ENCODE measurements at regions not wholly inside any gene's neighbourhood (a gene's known extent, or its start where the extent isn't known, plus 50 kb on each side); places are given as distances from the start of the nearest gene placed in this dataset.

DNA sequence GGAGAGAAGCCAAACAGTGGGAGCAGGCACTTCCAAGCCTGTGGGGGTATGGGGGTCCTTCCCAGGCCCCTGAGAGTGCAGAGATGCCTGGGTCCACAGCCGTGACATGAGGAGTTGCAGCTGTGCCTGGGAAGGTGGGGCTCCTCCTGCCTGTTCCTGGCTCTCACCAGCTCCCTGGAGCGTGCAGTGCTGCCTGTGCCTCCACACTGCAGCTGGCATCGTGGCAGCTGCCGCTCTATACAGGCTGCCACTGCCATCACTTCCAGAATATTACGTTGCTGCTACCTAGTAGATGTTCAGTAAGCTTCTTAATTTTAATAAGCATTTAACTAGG lies 223.7 kb downstream of the KCNC2 start:
- Histone ChIP-seq H3K9me3 (ENCODE audit: insufficient read depth, low read length, severe bottlenecking) (no peaks in the 10 kb centered on the region), H3K4me3 (ENCODE audit: low read depth in 1 of 2, low read length in 2 of 2) (no peak overlapping the region), H3K27me3 (ENCODE audit: insufficient read depth, low read length, poor library complexity) (no peaks in the 10 kb centered on the region), H3K79me2 (ENCODE audit: insufficient read depth, low read length) (no peaks in the 10 kb centered on the region), H3K36me3 (ENCODE audit: insufficient read depth, low read length) (no peaks in the 10 kb centered on the region), H4K20me1 (ENCODE audit: insufficient read depth, low read length) (no peaks in the 10 kb centered on the region), H3K4me2 (ENCODE audit: insufficient read depth, low read length) (no peak overlapping the region), H3K27ac (ENCODE audit: low read length) (no peak overlapping the region), H2AFZ (ENCODE audit: low read depth, low read length) (no peak overlapping the region), H3K4me1 (ENCODE audit: insufficient read depth, low read length) (no peaks in the 10 kb centered on the region), H3K9ac (ENCODE audit: low read depth, low read length) (no peak overlapping the region)
- TF ChIP-seq, protein P1, sequence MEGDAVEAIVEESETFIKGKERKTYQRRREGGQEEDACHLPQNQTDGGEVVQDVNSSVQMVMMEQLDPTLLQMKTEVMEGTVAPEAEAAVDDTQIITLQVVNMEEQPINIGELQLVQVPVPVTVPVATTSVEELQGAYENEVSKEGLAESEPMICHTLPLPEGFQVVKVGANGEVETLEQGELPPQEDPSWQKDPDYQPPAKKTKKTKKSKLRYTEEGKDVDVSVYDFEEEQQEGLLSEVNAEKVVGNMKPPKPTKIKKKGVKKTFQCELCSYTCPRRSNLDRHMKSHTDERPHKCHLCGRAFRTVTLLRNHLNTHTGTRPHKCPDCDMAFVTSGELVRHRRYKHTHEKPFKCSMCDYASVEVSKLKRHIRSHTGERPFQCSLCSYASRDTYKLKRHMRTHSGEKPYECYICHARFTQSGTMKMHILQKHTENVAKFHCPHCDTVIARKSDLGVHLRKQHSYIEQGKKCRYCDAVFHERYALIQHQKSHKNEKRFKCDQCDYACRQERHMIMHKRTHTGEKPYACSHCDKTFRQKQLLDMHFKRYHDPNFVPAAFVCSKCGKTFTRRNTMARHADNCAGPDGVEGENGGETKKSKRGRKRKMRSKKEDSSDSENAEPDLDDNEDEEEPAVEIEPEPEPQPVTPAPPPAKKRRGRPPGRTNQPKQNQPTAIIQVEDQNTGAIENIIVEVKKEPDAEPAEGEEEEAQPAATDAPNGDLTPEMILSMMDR (IDR thresholded peaks at IDR 0.05; ENCODE audit: borderline replicate concordance, extremely low read depth, low read length, poor library complexity, severe bottlenecking): no peak
- TF ChIP-seq EZH2 (IDR thresholded peaks at IDR 0.05; ENCODE audit: borderline replicate concordance, low read depth, low read length, severe bottlenecking): no peak
- ATAC-seq (ENCODE audit: insufficient read depth, low read depth) (no peak), DNase-seq (no peak)

DNA sequence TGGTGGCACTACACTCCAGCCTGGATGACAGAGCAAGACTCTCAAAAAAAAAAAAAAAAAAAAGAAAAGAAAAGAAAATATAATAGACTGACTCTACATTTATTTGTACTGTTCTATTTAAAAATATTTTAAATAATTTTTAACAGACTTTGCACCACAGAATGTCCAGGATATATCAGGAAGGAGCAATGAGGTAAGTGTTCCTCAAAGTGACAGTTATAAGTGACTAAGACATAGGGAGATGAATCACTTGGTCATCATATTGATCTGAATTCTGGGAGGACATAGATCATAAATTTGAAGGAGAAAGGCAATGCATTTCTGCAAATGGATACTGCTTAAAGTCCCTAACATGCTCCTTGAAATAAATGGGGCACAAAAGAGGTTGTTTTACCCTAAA lies 221.5 kb downstream of the KCNC2 start:
- H3K9me3 ChIP-seq (ENCODE audit: insufficient read depth, low read length, severe bottlenecking): no peaks in the 10 kb centered on the region
- H3K27me3 ChIP-seq (ENCODE audit: insufficient read depth, low read length, poor library complexity): no peaks in the 10 kb centered on the region
- no peak overlapping the region for H3K4me2 ChIP-seq (ENCODE audit: insufficient read depth, low read length)
- H3K79me2 ChIP-seq (ENCODE audit: insufficient read depth, low read length): no peaks in the 10 kb centered on the region
- no peak overlapping the region for H3K9ac ChIP-seq (ENCODE audit: low read depth, low read length)
- no peak overlapping the region for H3K27ac ChIP-seq (ENCODE audit: low read length)
- no peak overlapping the region for H2AFZ ChIP-seq (ENCODE audit: low read depth, low read length)
- DNase-seq (no peak), ATAC-seq (ENCODE audit: insufficient read depth, low read depth) (no peak)
- H4K20me1 ChIP-seq (ENCODE audit: insufficient read depth, low read length): no peaks in the 10 kb centered on the region
- no peaks in the 10 kb centered on the region for H3K4me1 ChIP-seq (ENCODE audit: insufficient read depth, low read length)
- no peak for TF ChIP-seq EZH2 (IDR thresholded peaks at IDR 0.05; ENCODE audit: borderline replicate concordance, low read depth, low read length, severe bottlenecking)
- TF ChIP-seq, protein P1 (IDR thresholded peaks at IDR 0.05; ENCODE audit: borderline replicate concordance, extremely low read depth, low read length, poor library complexity, severe bottlenecking): no peak
- no peaks in the 10 kb centered on the region for H3K36me3 ChIP-seq (ENCODE audit: insufficient read depth, low read length)
- H3K4me3 ChIP-seq (ENCODE audit: low read depth in 1 of 2, low read length in 2 of 2): no peak overlapping the region

Measured in DND-41 (cell line).